ENCODE measurements at regions not wholly inside any gene's neighbourhood (a gene's known extent, or its start where the extent isn't known, plus 50 kb on each side); places are given as distances from the start of the nearest gene placed in this dataset.

- Histone ChIP-seq H3K27ac (ENCODE audit: low read depth, low read length) (no peak overlapping the region), H3K36me3 (ENCODE audit: control insufficient read depth in 2 of 3, insufficient read depth in 3 of 3, low read length in 3 of 3) (no peaks in the 10 kb centered on the region), H3K4me1 (ENCODE audit: control insufficient read depth in 2 of 2, insufficient read depth in 2 of 2, low read length in 2 of 2) (no peaks in the 10 kb centered on the region), H3K27me3 (ENCODE audit: control insufficient read depth in 2 of 2, insufficient read depth in 2 of 2, low read length in 2 of 2) (no peaks in the 10 kb centered on the region), H3K4me3 (ENCODE audit: low read length) (no peak overlapping the region), H3K9me3 (ENCODE audit: control insufficient read depth in 2 of 3, low read length in 3 of 3) (no peaks in the 10 kb centered on the region)
- no peak for ATAC-seq
- no peak overlapping the region for H3K4me3 Mint-ChIP-seq
- intact Hi-C loops (cut with micrococcal nuclease): no loop called here
- DNase-seq: no peak
- no peaks in the 10 kb centered on the region for H3K36me3 Mint-ChIP-seq
- ChIA-PET POLR2A (no interaction called here), CTCF (no interaction called here)
- H3K9me3 Mint-ChIP-seq: no peaks in the 10 kb centered on the region
- no peak overlapping the region for H3K27ac Mint-ChIP-seq
- peaks cover 0 to 22% (median 4%) of the 10 kb centered on the region in 5 donors for H3K27me3 Mint-ChIP-seq
- H3K4me1 Mint-ChIP-seq: peaks cover 0 to 1% (median 0%) of the 10 kb centered on the region in 7 donors
Observed at GRCh38 chr2:16187482-16187817, 247.1 kb downstream of the MYCN start.

- intact Hi-C loops (cut with micrococcal nuclease): no loop called here
- Mint-ChIP-seq H3K4me3 (no peak overlapping the region), H3K27me3 (peaks cover 0 to 22% (median 4%) of the 10 kb centered on the region in 5 donors), H3K27ac (no peak overlapping the region), H3K4me1 (peaks cover 0 to 1% (median 0%) of the 10 kb centered on the region in 7 donors), H3K36me3 (no peaks in the 10 kb centered on the region), H3K9me3 (no peaks in the 10 kb centered on the region)
- ChIA-PET POLR2A (no interaction called here), CTCF (no interaction called here)
- DNase-seq (no peak), ATAC-seq (no peak)
- Histone ChIP-seq H3K4me1 (ENCODE audit: control insufficient read depth in 2 of 2, insufficient read depth in 2 of 2, low read length in 2 of 2) (no peaks in the 10 kb centered on the region), H3K4me3 (ENCODE audit: low read length) (no peak overlapping the region), H3K27me3 (ENCODE audit: control insufficient read depth in 2 of 2, insufficient read depth in 2 of 2, low read length in 2 of 2) (no peaks in the 10 kb centered on the region), H3K27ac (ENCODE audit: low read depth, low read length) (no peak overlapping the region), H3K9me3 (ENCODE audit: control insufficient read depth in 2 of 3, low read length in 3 of 3) (no peaks in the 10 kb centered on the region), H3K36me3 (ENCODE audit: control insufficient read depth in 2 of 3, insufficient read depth in 3 of 3, low read length in 3 of 3) (no peaks in the 10 kb centered on the region)
Observed at GRCh38 chr2:16186661-16187481, 246.5 kb downstream of the MYCN start.

GRCh38 chr2:16185801-16186272 lies 245.5 kb downstream of the MYCN start:
- Mint-ChIP-seq H3K9me3 (no peaks in the 10 kb centered on the region), H3K27me3 (peaks cover 0 to 26% (median 4%) of the 10 kb centered on the region in 5 donors), H3K4me3 (no peak overlapping the region), H3K4me1 (peaks cover 0 to 1% (median 0%) of the 10 kb centered on the region in 7 donors), H3K27ac (no peak overlapping the region), H3K36me3 (no peaks in the 10 kb centered on the region)
- no peak for ATAC-seq
- no peak for DNase-seq
- Histone ChIP-seq H3K27me3 (ENCODE audit: control insufficient read depth in 2 of 2, insufficient read depth in 2 of 2, low read length in 2 of 2) (no peaks in the 10 kb centered on the region), H3K9me3 (ENCODE audit: control insufficient read depth in 2 of 3, low read length in 3 of 3) (no peaks in the 10 kb centered on the region), H3K4me1 (ENCODE audit: control insufficient read depth in 2 of 2, insufficient read depth in 2 of 2, low read length in 2 of 2) (no peaks in the 10 kb centered on the region), H3K27ac (ENCODE audit: low read depth, low read length) (no peak overlapping the region), H3K4me3 (ENCODE audit: low read length) (no peak overlapping the region), H3K36me3 (ENCODE audit: control insufficient read depth in 2 of 3, insufficient read depth in 3 of 3, low read length in 3 of 3) (no peaks in the 10 kb centered on the region)
- POLR2A ChIA-PET: no interaction called here
- CTCF ChIA-PET: no interaction called here
- intact Hi-C loops (cut with micrococcal nuclease): no loop called here

GRCh38 chr2:16184945-16185660 lies 244.8 kb downstream of the MYCN start:
- Histone ChIP-seq H3K4me3 (ENCODE audit: low read length) (no peak overlapping the region), H3K9me3 (ENCODE audit: control insufficient read depth in 2 of 3, low read length in 3 of 3) (no peaks in the 10 kb centered on the region), H3K27ac (ENCODE audit: low read depth, low read length) (no peak overlapping the region), H3K36me3 (ENCODE audit: control insufficient read depth in 2 of 3, insufficient read depth in 3 of 3, low read length in 3 of 3) (no peaks in the 10 kb centered on the region), H3K4me1 (ENCODE audit: control insufficient read depth in 2 of 2, insufficient read depth in 2 of 2, low read length in 2 of 2) (no peaks in the 10 kb centered on the region), H3K27me3 (ENCODE audit: control insufficient read depth in 2 of 2, insufficient read depth in 2 of 2, low read length in 2 of 2) (no peaks in the 10 kb centered on the region)
- ATAC-seq: no peak
- Mint-ChIP-seq H3K27me3 (peaks cover 0 to 21% (median 4%) of the 10 kb centered on the region in 5 donors), H3K9me3 (no peaks in the 10 kb centered on the region), H3K4me1 (peaks cover 0 to 1% (median 0%) of the 10 kb centered on the region in 7 donors), H3K27ac (no peak overlapping the region), H3K36me3 (no peaks in the 10 kb centered on the region), H3K4me3 (no peak overlapping the region)
- intact Hi-C loops (cut with micrococcal nuclease): no loop called here
- DNase-seq: no peak
- ChIA-PET CTCF (no interaction called here), POLR2A (no interaction called here)

- ChIA-PET CTCF (no interaction called here), POLR2A (no interaction called here)
- H3K36me3 Mint-ChIP-seq: no peaks in the 10 kb centered on the region
- intact Hi-C loops (cut with micrococcal nuclease): no loop called here
- no peak for ATAC-seq
- Histone ChIP-seq H3K27me3 (ENCODE audit: control insufficient read depth in 2 of 2, insufficient read depth in 2 of 2, low read length in 2 of 2) (no peaks in the 10 kb centered on the region), H3K4me1 (ENCODE audit: control insufficient read depth in 2 of 2, insufficient read depth in 2 of 2, low read length in 2 of 2) (no peaks in the 10 kb centered on the region), H3K9me3 (ENCODE audit: control insufficient read depth in 2 of 3, low read length in 3 of 3) (no peaks in the 10 kb centered on the region), H3K27ac (ENCODE audit: low read depth, low read length) (no peak overlapping the region), H3K36me3 (ENCODE audit: control insufficient read depth in 2 of 3, insufficient read depth in 3 of 3, low read length in 3 of 3) (no peaks in the 10 kb centered on the region), H3K4me3 (ENCODE audit: low read length) (no peak overlapping the region)
- DNase-seq: no peak
- peaks cover 0 to 1% (median 0%) of the 10 kb centered on the region in 7 donors for H3K4me1 Mint-ChIP-seq
- no peaks in the 10 kb centered on the region for H3K9me3 Mint-ChIP-seq
- no peak overlapping the region for H3K4me3 Mint-ChIP-seq
- H3K27me3 Mint-ChIP-seq: peaks cover 0 to 21% (median 4%) of the 10 kb centered on the region in 5 donors
- no peak overlapping the region for H3K27ac Mint-ChIP-seq
Observed at GRCh38 chr2:16184341-16184890, 244.1 kb downstream of the MYCN start.

- Mint-ChIP-seq H3K27me3 (peaks cover 0 to 21% (median 4%) of the 10 kb centered on the region in 5 donors), H3K9me3 (no peaks in the 10 kb centered on the region), H3K27ac (no peak overlapping the region), H3K4me1 (peaks cover 0 to 1% (median 0%) of the 10 kb centered on the region in 7 donors), H3K36me3 (no peaks in the 10 kb centered on the region), H3K4me3 (no peak overlapping the region)
- no peaks in the 10 kb centered on the region for H3K4me1 ChIP-seq (ENCODE audit: control insufficient read depth in 2 of 2, insufficient read depth in 2 of 2, low read length in 2 of 2)
- H3K27me3 ChIP-seq (ENCODE audit: control insufficient read depth in 2 of 2, insufficient read depth in 2 of 2, low read length in 2 of 2): no peaks in the 10 kb centered on the region
- intact Hi-C loops (cut with micrococcal nuclease): no loop called here
- H3K27ac ChIP-seq (ENCODE audit: low read depth, low read length): no peak overlapping the region
- DNase-seq: no peak
- no peak for ATAC-seq
- POLR2A ChIA-PET: no interaction called here
- CTCF ChIA-PET: no interaction called here
- H3K9me3 ChIP-seq (ENCODE audit: control insufficient read depth in 2 of 3, low read length in 3 of 3): no peaks in the 10 kb centered on the region
- no peak overlapping the region for H3K4me3 ChIP-seq (ENCODE audit: low read length)
- H3K36me3 ChIP-seq (ENCODE audit: control insufficient read depth in 2 of 3, insufficient read depth in 3 of 3, low read length in 3 of 3): no peaks in the 10 kb centered on the region
Observed at GRCh38 chr2:16183345-16183744, 243.0 kb downstream of the MYCN start.

Data from naive thymus-derived CD4-positive, alpha-beta T cell (primary cell).